ENCODE measurements at regions not wholly inside any gene's neighbourhood (a gene's known extent, or its start where the extent isn't known, plus 50 kb on each side); places are given as distances from the start of the nearest gene placed in this dataset.

GRCh38 chr13:105948143-105948542 is 587.3 kb downstream of the EFNB2 start:
- Mint-ChIP-seq H3K36me3 (ENCODE audit: low read depth) (no peaks in the 10 kb centered on the region), H3K4me1 (ENCODE audit: low read depth) (no peaks in the 10 kb centered on the region), H3K27me3 (no peaks in the 10 kb centered on the region), H3K4me3 (no peak overlapping the region), H3K27ac (no peak overlapping the region), H3K9me3 (no peaks in the 10 kb centered on the region)
- intact Hi-C loops (cut with micrococcal nuclease) = no loop called here
- POLR2A ChIA-PET = no interaction called here
- CTCF ChIA-PET = no interaction called here
- no peak for ATAC-seq
- no peak for TF ChIP-seq CTCF (IDR thresholded peaks at IDR 0.05)
- no peak for DNase-seq

- no peak for ATAC-seq
- DNase-seq = no peak
- CTCF ChIA-PET = no interaction called here
These were observed 594.6 kb downstream of the EFNB2 start for GRCh38 chr13:105940882-105941281.

GRCh38 chr13:105937451-105937850 is 598.0 kb downstream of the EFNB2 start:
- H3K4me3 Mint-ChIP-seq = no peak overlapping the region
- DNase-seq (no peak), ATAC-seq (no peak)
- no peaks in the 10 kb centered on the region for H3K36me3 Mint-ChIP-seq (ENCODE audit: low read depth)
- intact Hi-C loops (cut with micrococcal nuclease) = no loop called here
- no peaks in the 10 kb centered on the region for H3K4me1 Mint-ChIP-seq (ENCODE audit: low read depth)
- no peak for TF ChIP-seq CTCF (IDR thresholded peaks at IDR 0.05)
- ChIA-PET CTCF (no interaction called here), POLR2A (no interaction called here)
- no peak overlapping the region for H3K27ac Mint-ChIP-seq
- H3K27me3 Mint-ChIP-seq = peaks cover 1% of the 10 kb centered on the region
- no peaks in the 10 kb centered on the region for H3K9me3 Mint-ChIP-seq

More at GRCh38 chr13:105940882-105941281, 594.6 kb downstream of the EFNB2 start:
- H3K4me1 Mint-ChIP-seq (ENCODE audit: low read depth) = no peaks in the 10 kb centered on the region
- no peaks in the 10 kb centered on the region for H3K9me3 Mint-ChIP-seq
- intact Hi-C loops (cut with micrococcal nuclease) = no loop called here
- POLR2A ChIA-PET = no interaction called here
- H3K4me3 Mint-ChIP-seq = no peak overlapping the region
- TF ChIP-seq CTCF (IDR thresholded peaks at IDR 0.05) = no peak
- peaks cover 1% of the 10 kb centered on the region for H3K27me3 Mint-ChIP-seq
- H3K27ac Mint-ChIP-seq = no peak overlapping the region
- no peaks in the 10 kb centered on the region for H3K36me3 Mint-ChIP-seq (ENCODE audit: low read depth)

- no peaks in the 10 kb centered on the region for H3K9me3 Mint-ChIP-seq
- H3K27ac Mint-ChIP-seq = no peak overlapping the region
- intact Hi-C loops (cut with micrococcal nuclease) = no loop called here
- no peak for ATAC-seq
- H3K36me3 Mint-ChIP-seq (ENCODE audit: low read depth) = no peaks in the 10 kb centered on the region
- DNase-seq = no peak
- CTCF ChIA-PET = no interaction called here
- H3K4me3 Mint-ChIP-seq = no peak overlapping the region
- H3K4me1 Mint-ChIP-seq (ENCODE audit: low read depth) = no peaks in the 10 kb centered on the region
- POLR2A ChIA-PET = no interaction called here
- TF ChIP-seq CTCF (IDR thresholded peaks at IDR 0.05) = no peak
- H3K27me3 Mint-ChIP-seq = peaks cover 1% of the 10 kb centered on the region
These were observed 598.6 kb downstream of the EFNB2 start for GRCh38 chr13:105936816-105937215.

- CTCF ChIA-PET = no interaction called here
- no peak for DNase-seq
- intact Hi-C loops (cut with micrococcal nuclease) = no loop called here
- no peak for TF ChIP-seq CTCF (IDR thresholded peaks at IDR 0.05)
- Mint-ChIP-seq H3K27ac (no peak overlapping the region), H3K36me3 (ENCODE audit: low read depth) (no peaks in the 10 kb centered on the region), H3K4me3 (no peak overlapping the region), H3K4me1 (ENCODE audit: low read depth) (no peaks in the 10 kb centered on the region), H3K27me3 (peaks cover 2% of the 10 kb centered on the region), H3K9me3 (no peaks in the 10 kb centered on the region)
- POLR2A ChIA-PET = no interaction called here
- ATAC-seq = no peak
These were observed 606.0 kb downstream of the EFNB2 start for GRCh38 chr13:105929505-105929904.

Measured in activated CD8-positive, alpha-beta T cell treated with anti-CD3 and anti-CD28 coated beads for 36 hours (primary cell).